ENCODE measurements at regions not wholly inside any gene's neighbourhood (a gene's known extent, or its start where the extent isn't known, plus 50 kb on each side); places are given as distances from the start of the nearest gene placed in this dataset.

DNA sequence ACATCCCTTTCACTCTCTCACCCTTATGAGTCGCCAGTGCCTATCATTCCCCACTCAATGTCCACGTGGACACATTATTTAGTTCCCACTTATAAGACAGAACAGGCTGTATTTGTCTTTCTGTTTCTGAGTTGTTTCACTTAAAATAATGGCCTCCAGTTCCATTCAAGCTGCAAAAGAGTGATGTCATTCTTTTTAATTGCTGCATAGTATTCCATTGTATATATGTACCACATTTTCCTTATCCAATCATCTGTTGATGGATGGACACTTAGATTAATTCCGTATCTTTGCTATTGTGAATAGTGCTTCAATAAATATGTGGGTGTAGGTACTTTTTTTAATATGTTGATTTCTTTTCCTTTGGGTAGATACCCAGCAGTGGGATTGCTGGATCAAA lies 79.1 kb downstream of the ZNF365 start:
- DNase-seq: no peak

DNA sequence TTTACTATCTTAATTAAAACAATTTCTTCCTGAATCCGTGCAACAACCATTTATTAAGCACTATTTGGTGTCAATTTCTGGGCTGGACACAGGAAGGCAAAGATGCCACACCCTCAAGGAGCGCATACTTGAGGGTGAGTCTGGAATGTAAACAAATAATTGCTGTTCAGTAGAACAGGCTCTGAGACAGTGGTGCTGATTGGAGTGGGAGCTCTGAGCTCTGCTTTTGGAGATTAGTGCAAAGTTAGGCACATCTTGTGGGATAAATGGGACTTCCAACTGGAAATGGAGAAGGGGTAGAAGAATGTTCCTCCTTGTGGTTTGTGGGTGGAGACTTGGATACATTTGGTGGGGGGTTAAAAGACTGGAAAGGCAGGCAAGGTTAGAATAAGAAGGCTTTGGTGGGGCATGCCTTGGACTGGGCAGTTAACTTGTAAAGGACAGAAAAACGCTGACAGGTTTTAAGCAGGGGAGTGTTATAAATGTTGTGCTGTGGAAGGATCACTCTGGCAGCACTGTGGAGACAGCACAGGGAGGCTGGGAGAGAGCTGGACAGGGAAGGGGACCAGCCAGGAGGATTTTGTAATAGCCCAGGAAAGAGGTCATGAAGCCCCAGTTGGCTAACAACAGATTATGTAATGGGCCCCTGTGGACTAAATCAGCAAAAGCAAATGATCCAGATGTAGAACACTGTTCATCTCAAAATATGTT lies 80.7 kb downstream of the ZNF365 start:
- DNase-seq: no peak

DNA sequence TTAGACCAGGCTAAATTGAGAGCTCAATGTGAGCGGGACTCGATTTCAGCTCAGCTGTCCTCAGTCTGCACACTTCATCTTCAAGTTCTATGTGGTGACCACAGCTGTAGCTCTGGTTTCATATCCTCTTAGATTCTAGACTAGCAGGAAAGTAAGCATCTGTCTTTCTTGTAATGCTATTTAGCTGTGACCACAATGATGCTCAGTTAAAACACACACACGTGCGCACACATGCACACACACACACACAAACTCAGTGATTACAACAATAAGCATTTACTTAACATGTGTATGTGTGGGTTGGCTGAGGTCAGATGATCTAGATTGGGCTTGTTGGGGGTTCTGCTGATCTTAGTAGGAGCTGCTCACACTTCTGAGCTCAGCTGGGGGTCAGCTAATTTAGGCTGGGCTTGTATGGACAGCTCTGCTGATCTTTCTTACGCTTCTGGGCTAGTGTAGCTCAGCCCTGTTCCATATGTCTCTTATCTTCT lies 82.5 kb downstream of the ZNF365 start:
- DNase-seq: no peak

DNA sequence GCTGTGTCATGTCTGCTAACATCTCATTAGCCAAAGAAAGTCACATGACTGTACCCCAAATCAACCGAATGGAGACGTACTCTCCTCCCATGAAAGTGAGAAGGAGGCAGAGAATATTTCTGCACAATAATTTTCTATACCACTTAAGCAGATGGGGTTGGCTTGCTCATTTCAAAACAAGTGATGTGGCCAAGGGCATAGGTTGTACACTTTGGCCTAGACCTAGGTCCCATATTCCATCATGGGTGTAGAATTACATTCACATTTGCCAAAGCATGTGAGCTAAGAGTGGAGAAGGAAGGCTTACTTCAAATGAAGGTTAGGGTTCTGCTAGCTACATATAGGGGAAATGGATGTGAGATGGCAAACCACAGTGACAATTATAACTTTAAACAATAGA lies 83.0 kb downstream of the ZNF365 start:
- DNase-seq: no peak

DNA sequence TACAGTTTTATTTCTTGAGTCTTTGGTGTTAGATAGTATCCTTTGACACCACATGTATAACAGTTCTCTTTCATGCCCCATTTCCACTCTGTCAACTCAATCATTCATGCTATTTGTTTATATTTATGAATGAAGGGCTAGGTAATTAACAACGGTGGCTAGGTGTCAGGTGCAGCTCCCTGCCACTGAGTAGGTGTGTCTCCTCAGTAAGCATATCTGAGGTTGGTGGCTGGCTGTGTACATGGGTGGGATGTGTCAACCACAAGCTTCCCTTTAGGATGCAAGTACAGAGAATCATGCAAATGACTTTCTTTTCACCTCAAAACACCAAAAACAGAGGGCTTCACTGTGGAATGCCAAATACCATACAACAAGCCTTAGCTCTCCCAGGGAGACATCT lies 83.4 kb downstream of the ZNF365 start:
- DNase-seq: no peak

GRCh38 chr10:62459072-62459471 lies 84.9 kb downstream of the ZNF365 start:
- DNase-seq: no peak

DNA sequence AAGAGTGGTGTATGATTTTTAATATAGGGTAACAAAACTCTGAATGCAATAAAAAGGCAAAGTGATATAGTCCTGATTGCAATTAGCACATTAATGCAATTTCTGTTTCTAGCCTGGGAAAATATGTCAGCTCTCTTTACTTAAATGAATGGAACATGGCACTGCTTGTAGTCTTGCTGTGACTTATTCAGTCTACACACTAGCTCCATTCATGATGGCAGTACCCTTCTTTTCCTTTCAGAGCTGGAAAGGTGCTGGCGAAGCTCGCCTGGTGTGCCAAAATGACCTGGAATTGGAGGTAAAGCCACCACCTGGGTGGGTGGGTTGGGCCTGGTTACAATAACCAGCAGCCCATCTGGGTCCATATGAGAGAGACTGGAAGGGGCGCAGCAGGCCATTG lies 85.3 kb downstream of the ZNF365 start:
- DNase-seq: no peak

GRCh38 chr10:62460393-62460792 lies 86.2 kb downstream of the ZNF365 start:
- no peak for DNase-seq

GRCh38 chr10:62461120-62461519 lies 87.0 kb downstream of the ZNF365 start:
- DNase-seq: no peak

- no peak for DNase-seq
Observed at GRCh38 chr10:62462461-62462860, 88.3 kb downstream of the ZNF365 start.

- no peak for DNase-seq
Observed at GRCh38 chr10:62463364-62463763, 89.2 kb downstream of the ZNF365 start.

GRCh38 chr10:62464308-62464707 lies 90.1 kb downstream of the ZNF365 start:
- no peak for DNase-seq

DNA sequence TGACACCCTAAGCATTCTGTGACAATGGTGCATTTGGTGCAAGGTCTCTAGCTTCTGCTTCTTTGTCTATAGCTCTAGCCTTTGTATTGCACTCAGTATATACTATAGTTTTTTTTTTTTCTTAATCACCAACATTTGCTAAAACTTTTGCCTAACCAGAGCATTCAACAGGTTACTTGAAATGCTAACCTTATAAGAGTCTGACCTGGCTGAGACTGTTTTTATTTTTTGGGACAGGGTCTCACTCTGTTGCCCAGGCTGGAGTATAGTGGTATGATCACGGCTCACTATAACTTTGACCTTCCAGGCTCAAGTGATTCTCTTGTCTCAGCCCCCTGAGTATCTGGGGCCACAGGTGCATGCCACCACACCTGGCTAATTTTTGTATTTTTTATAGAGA lies 92.4 kb downstream of the ZNF365 start:
- DNase-seq: no peak

- DNase-seq: no peak
Observed at GRCh38 chr10:62467527-62467926, 93.4 kb downstream of the ZNF365 start.

DNA sequence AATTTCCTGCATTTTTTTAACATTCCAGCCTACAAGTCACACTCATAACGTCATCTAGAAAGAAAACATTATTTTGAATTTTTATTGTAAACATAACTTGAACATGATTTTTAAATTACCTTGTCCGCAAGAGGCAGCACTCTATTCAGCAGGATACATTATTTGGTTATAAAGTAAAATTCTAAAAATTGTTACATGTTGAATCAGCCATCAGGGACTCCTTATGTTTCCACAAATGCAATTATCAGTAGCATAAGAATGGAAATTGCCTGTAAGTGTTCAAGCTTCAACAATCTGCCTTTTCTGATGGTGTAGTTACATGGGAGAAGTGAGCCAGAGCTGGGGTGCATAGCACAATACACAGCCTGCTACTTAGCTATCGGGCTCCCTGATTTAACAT lies 97.5 kb downstream of the ZNF365 start:
- no peak for DNase-seq

DNA sequence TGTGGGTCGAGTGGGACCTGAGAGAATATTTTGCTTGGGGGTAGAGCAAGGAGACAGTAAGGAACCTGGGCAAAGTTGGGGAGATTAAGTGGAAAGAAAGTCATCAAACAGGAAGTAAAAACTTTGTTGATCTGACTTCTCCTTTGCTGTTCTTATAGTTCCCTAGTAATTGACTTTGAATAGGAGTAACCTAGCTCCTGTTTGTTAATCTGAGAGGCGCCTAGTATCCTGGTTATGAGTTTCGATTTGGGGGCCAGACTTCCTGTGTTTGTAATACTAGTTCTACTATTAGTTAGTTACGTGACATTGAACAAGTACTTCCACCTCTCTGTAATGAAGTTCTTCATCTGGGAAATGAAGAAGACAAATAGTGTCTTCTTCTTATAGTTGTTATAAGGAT lies 99.1 kb downstream of the ZNF365 start:
- DNase-seq: no peak

DNA sequence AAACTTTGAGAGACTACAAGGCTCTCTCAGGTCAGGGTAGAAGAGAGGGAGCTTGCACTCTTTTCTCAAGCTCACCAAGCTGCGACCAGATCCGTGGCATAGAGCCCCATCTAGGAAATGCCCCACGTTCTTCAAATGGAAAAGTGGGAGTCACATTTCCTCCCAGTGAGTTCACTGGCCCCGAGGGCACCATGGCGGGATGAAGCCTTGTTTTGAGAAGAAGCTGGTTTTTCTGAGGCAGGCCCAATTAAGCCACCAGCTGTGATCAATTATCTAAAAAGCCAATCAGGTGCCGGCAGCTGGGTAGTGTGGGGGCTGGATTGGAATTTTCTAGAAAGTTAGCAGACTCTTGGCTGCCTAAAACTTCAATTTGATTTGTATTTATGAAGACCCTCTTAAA lies 101.4 kb downstream of the ZNF365 start:
- DNase-seq: no peak

- no peak for DNase-seq
Observed at GRCh38 chr10:62479523-62479922, 105.4 kb downstream of the ZNF365 start.

- DNase-seq: no peak
Observed at GRCh38 chr10:62480196-62480595, 106.0 kb downstream of the ZNF365 start.

GRCh38 chr10:62482581-62482980 lies 108.4 kb downstream of the ZNF365 start:
- no peak for DNase-seq

DNA sequence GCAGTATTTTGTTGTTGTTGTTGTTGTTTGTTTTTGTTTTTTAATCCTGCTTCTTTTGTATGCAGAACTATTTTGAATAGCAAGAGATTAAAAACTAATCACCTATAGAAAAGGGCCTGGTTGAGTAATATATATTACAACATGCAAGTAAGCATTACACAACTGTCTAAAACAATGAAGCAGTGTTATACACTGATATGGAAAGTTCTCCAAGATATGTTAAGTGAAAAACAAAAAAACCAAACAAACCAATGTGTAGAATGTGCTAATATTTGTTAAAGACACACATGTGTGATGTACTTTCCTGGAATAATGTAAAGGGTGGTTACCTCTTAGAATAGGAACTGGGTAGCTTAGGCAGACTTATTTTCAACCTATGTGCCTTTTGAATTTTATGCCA lies 117.4 kb downstream of the ZNF365 start:
- no peak for DNase-seq

GRCh38 chr10:62492012-62492869 lies 118.1 kb downstream of the ZNF365 start:
- no peak for DNase-seq

DNA sequence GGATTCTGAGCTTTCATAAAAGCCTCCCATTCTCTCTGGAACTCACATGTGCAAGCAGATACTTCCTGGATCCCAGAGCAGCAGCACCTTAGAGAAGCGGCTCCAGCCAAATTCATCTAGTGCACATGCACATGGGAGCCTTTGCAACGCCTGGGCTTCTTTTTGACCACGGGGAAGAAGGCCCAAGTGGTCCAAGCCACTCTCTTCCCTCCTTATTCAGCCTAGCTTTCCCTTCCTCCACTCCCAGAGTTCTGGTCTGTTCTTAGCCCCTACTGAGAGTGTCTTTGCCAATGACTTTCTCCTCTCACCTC lies 118.7 kb downstream of the ZNF365 start:
- no peak for DNase-seq

- DNase-seq: no peak
Observed at GRCh38 chr10:62496925-62497324, 122.8 kb downstream of the ZNF365 start.

- DNase-seq: no peak
Observed at GRCh38 chr10:62498271-62498670, 124.1 kb downstream of the ZNF365 start.
